LoVo (cell line): ENCODE measurements at regions not wholly inside any gene's neighbourhood (a gene's known extent, or its start where the extent isn't known, plus 50 kb on each side); places are given as distances from the start of the nearest gene placed in this dataset.

Experiments
- DNase-seq: peaks from one replicate; pipeline ENCODE4 v3.0.0-alpha.2; 2016; ENCODE audit warnings: low spot score

DNA sequence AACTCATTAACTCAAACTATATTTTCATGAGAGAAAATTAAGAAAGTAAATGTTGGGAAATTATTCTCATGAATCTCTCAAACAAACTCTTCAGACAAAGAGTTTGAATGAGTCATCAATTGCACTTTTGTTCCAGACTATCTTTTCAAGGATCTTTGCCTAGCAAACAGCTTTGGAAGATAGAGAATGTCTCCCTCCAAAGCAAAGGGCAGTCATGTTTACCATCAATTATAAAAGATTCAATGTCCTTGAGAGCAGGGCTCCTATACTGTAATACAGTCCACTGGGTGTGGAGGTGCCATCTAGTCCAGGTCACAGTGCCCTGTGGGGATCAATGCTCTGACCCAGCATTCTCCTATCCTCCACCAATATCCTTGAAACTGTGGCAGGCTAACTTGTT is 1429.3 kb downstream of the EFNA5 start:
- no peak for DNase-seq

DNA sequence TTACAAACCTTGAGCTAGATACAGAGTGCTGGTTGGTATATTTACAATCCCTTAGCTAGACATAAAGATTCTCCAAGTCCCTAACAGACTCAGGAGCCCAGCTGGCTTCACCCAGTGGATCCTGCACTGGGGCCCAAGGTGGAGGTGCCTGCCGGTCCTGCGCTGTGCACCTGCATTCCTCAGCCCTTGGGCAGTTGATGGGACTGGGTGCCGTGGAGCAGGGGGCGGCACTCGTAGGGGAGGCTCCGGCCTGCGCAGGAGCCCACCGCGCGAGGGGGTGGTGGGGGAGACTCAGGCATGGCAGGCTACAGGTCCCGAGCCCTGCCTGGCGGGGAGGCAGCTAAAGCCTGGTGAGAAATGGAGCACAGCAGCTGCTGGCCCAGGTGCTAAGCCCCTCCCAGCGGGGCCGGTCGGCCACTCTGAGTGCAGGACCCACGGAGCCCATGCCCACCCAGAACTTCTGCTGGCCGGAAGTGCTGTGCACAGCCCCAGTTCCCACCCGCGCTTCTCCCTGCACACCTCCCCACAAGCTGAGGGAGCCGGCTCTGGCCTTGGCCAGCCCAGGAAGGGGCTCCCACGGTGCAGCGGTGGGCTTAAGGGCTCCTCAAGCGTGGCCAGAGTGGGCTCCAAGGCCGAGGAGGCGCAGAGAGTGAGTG is 1464.7 kb downstream of the EFNA5 start:
- DNase-seq, result no peak

- no peak for DNase-seq
Observed at GRCh38 chr5:106202035-106202434, 1468.7 kb downstream of the EFNA5 start.

DNA sequence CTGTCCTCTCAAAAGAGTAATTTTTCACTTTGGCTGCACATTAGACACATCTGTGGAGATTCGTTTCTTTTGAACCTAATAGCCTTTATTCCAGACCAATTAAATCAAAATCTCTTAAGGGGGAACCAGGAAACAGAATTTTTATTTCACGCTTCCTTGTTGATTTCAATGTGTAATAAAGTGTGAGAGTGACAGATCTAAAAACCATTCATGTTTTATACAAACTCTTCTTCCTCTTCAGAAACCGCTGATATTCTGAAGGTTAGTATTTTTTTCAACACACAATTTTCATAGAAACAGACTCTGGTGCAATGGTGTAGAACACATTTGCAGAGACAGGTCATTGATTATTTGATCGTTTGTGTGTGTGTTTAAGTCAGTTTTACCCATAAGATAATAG is 1469.8 kb downstream of the EFNA5 start:
- DNase-seq, result no peak

- no peak for DNase-seq
Observed at GRCh38 chr5:106195679-106196474, 1474.9 kb downstream of the EFNA5 start.

GRCh38 chr5:106189121-106189809 is 1481.5 kb downstream of the EFNA5 start:
- no peak for DNase-seq

GRCh38 chr5:106185661-106186081 is 1485.1 kb downstream of the EFNA5 start:
- DNase-seq, result no peak

DNA sequence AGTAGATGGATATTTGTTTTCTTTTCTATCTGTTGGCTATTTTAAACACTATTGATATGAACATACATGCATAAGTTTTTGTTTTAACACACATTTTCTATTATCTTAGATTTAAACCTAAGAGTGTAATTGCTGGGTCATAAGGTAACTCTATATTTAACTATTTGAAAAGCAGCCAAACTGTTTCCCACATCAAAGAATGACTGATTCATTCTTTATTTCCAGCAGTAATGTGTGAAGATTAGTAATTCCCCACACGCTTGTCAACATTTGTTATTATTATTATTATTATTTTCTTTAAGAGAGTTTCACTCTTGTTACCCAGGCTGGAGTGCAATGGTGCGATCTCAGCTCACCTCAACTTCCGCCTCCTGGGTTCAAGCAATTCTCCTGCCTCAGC is 1495.8 kb downstream of the EFNA5 start:
- DNase-seq, result peak; percentile 13

DNA sequence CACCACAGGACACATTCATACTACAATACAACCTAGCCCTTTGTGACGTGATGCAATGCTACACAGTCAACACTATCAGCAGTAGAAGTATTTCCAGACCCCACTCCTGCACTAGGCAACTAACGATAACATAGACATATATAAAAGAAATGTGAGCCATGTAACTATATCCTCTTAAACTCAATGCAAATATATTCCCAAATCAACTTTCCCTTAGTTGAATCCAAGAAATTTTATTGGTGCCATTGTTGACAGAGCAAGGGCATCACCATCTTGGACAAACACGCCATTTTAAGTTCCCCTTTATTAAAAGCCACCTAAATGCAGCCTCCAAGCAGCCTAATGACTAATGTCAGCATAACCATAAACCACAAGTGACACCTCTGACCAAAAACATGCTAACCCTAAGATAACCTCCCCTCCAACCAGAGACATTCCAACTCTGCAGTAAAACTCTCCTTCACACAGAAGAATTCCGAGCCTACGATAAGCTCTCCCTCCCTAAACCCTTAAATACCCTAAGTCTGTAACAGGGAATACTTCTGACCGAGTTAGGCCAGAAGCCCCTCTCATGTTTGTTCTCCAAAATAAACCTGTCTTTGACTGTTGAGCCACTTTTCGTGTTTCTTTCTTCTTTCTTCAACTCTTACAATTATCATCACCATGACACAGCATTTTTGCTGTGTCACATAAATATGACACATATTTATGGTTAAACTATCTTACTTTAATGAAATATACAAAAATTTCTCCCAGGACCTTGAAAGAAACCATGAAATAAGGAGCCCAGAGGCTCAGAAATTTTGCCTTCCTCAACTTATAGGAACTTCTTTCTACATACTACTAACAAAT is 1497.8 kb downstream of the EFNA5 start:
- DNase-seq, result peak; percentile 41

DNA sequence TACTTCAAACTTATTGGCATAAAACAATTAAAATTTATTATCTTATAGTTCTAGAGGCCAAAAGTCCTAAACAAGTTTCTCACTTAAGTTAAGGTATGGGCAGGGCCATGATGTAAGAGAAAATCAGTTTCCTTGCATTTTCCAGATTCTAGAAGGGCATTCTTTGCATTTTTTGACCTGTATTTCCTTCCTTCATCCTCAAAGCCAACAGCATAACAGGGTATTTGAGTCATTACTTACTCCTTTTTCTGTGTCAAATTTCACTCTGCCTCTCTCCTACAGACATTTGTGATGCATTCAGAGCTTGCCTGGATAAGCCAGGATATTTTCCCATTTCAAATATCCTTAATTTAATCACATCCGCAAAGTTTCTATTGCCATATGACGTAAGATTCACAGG is 1499.0 kb downstream of the EFNA5 start:
- no peak for DNase-seq

- DNase-seq, result no peak
Observed at GRCh38 chr5:106171132-106171531, 1499.6 kb downstream of the EFNA5 start.

DNA sequence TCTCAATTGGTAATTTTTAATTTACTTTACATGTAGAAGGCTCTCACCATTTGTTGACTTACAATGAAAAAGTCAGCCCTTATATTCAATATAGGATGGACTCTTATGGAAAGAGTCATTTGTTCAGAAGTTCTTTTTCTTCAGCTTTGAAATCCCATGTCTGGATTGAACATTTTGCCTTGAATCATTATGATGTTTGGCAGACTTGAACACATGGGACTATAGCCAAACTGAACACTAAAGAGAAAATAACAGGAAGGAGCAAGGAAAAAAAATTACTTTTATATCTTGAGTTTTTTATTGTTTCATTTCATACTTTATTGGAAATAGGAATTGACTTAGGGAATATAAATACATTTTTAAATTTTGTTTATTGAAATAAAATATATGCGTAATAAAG is 1503.0 kb downstream of the EFNA5 start:
- no peak for DNase-seq

DNA sequence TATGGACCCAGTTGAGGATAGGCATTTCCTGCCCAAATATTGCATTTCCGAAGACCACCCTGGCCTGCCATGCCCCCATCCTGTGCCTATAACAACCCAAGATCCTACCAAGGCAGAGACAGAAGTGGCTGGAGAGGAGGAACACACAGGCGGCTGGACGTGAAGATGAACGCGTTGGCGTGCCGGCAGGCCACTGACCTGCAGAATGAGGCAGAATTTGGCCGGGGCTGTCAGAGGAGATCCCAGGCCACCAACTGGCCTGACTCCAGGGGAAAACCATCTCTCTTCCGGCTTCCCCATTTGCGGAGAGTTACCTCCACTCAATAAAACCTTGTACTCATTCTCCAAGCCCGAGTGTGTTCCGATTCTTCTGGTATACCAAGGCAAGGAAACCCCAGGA is 1507.5 kb downstream of the EFNA5 start:
- no peak for DNase-seq

DNA sequence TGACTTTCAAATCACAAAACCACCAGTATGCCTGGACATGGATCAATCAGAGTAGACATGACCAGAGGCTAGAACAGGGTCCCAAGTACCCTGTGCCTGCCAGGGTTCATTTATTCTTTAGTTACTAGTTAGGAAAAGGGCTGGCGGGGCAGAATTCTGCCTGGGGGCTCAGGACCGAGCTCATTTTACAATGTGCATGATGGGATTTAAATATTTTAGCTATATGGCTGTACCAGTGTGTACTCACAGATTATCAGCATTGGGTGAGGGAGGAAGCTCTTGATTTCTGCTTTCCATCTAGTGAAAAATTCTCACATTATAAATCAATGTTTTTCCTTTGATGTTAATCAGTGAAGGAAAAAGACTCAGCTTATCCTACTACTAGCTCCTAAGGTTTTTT is 1511.1 kb downstream of the EFNA5 start:
- no peak for DNase-seq

GRCh38 chr5:106154280-106154716 is 1516.4 kb downstream of the EFNA5 start:
- DNase-seq, result no peak

DNA sequence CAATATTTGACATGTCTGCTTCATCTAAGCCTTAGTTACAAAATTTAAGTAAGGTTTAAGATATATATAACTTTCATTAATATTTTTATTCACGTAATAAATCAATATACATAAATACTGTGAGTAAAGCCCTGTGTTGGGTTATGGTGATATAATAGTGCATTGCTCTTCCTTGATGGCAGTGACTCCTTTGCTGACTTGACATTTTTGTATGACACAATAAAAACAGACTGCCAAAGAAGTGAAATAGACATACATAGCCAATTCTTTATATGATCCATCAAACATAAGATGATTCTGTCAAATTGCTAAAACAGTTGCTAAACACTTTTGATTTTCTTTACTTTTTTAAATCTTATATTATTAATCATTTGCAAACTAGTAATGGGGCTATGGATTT is 1518.2 kb downstream of the EFNA5 start:
- no peak for DNase-seq

GRCh38 chr5:106142116-106142515 is 1528.6 kb downstream of the EFNA5 start:
- no peak for DNase-seq

- DNase-seq, result no peak
Observed at GRCh38 chr5:106140101-106140500, 1530.6 kb downstream of the EFNA5 start.

DNA sequence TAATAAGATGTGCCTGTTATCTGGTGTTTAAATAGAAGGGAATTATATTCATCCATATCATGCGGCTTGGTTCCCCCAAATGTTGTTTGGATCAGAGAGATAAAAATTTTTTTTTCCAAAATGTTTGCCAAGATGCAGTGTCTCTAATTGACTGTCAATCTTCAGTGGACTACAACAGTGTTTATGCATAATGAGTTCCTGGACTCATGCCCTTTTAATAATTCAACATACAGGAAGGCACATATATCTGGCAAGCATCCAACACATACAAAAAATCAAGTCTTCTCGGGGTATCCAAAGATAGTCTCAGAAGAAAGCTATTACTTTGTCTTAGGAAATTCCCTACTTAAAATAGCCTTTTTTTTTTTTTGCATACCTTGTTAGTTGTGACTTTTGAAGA is 1534.7 kb downstream of the EFNA5 start:
- DNase-seq, result no peak

- no peak for DNase-seq
Observed at GRCh38 chr5:106135473-106135872, 1535.3 kb downstream of the EFNA5 start.

GRCh38 chr5:106134549-106134948 is 1536.2 kb downstream of the EFNA5 start:
- no peak for DNase-seq

GRCh38 chr5:106127985-106128384 is 1542.8 kb downstream of the EFNA5 start:
- no peak for DNase-seq
